Fibroblast of pulmonary artery (primary cell): ENCODE measurements at regions not wholly inside any gene's neighbourhood (a gene's known extent, or its start where the extent isn't known, plus 50 kb on each side); places are given as distances from the start of the nearest gene placed in this dataset.
"Not testable (repeated sequence)": the region's sequence is repeated elsewhere in the genome, so short reads cannot be mapped to it uniquely, and the experiment has no call there.

Source experiments
- DNase-seq: peaks from one replicate; pipeline ENCODE4 v3.0.0-alpha.2; 2010; ENCODE audit warnings: low read depth
- H3K4me3 ChIP-seq: replicated peaks from 2 replicates; pipeline ENCODE4 v1.5.1; 2011; ENCODE audit warnings: low read depth, mild to moderate bottlenecking, control low read depth, low read length, moderate library complexity
- TF ChIP-seq, protein P1 (sequence below): IDR thresholded peaks from 2 replicates; pipeline ENCODE4 v1.5.1; 2011; ENCODE audit warnings: mild to moderate bottlenecking, control low read depth, low read length, inconsistent platforms; ENCODE audit errors: missing control alignments

DNA sequence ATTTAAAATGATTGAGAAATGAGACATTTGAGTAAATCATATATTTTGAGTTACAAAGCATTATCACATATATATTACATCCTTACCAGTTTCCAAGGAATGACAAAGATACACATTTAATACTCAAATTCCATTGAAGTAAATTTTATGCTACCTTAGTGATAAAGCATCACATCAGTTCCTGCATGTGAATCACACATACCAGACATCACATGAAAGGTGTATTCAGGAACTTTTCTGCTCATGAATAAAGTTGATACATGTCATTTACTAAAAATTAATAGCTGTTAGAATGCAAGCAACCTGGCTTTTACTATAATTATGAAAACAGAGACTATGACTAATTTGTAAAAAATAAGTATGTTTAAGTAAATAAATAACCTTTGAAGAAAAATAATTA, 548.8 kb upstream of the SLC39A10 start:
- TF ChIP-seq, protein P1, sequence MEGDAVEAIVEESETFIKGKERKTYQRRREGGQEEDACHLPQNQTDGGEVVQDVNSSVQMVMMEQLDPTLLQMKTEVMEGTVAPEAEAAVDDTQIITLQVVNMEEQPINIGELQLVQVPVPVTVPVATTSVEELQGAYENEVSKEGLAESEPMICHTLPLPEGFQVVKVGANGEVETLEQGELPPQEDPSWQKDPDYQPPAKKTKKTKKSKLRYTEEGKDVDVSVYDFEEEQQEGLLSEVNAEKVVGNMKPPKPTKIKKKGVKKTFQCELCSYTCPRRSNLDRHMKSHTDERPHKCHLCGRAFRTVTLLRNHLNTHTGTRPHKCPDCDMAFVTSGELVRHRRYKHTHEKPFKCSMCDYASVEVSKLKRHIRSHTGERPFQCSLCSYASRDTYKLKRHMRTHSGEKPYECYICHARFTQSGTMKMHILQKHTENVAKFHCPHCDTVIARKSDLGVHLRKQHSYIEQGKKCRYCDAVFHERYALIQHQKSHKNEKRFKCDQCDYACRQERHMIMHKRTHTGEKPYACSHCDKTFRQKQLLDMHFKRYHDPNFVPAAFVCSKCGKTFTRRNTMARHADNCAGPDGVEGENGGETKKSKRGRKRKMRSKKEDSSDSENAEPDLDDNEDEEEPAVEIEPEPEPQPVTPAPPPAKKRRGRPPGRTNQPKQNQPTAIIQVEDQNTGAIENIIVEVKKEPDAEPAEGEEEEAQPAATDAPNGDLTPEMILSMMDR = no peak
- H3K4me3 ChIP-seq = no peak overlapping the region

DNA sequence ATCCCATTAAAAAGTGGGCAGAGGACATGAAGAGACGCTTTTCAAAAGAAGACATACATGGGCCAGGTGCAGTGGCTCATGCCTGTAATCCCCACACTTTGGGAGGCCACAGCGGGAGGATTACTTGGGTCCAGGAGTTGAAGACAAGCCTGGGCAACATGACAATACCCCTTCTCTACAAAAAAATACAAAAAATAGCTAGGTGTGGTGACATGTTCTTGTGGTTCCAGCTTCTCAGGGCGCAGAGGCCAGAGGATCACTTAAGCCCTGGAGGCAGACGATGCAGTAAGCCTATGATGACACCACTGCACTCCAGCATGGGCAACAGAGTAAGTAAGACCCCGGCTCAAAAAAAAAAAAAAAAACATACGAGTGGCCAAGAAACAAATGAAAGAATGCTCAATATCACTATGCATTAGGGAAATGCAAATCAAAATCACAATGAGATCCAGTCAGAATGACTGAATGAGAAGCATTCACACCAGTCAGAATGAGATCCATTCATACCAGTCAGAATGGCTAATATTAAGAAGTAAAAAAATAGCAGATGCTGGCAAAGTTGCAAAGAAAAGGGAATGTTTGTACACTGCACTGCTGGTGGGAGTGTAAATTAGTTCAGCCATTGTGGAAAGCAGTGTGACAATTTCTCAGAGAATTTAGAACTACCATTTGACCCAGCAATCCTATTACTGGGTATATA, 550.2 kb upstream of the SLC39A10 start:
- DNase-seq = no peak
- TF ChIP-seq, protein P1 = no peak
- no peak overlapping the region for H3K4me3 ChIP-seq

More for the DNA sequence above, 548.8 kb upstream of the SLC39A10 start:
- no peak for DNase-seq

DNA sequence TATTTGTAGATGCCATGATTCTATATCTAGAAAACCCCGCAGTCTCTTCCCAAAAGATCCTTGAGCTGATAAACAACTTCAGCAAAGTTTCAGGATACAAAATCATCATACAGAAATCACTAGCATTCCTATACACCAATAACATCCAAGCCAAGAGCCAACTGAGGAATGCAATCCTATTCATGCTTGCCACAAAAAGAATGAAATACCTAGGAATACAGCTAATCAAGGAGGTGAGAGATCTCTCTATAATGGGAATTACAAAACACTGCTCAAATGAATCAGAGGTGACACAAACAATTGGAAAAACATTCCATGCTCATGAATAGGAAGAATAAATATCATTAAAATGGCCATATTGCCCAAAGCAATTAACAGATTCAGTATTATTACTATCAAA, 551.4 kb upstream of the SLC39A10 start:
- no peak overlapping the region for H3K4me3 ChIP-seq
- DNase-seq = no peak
- TF ChIP-seq, protein P1 = no peak

DNA sequence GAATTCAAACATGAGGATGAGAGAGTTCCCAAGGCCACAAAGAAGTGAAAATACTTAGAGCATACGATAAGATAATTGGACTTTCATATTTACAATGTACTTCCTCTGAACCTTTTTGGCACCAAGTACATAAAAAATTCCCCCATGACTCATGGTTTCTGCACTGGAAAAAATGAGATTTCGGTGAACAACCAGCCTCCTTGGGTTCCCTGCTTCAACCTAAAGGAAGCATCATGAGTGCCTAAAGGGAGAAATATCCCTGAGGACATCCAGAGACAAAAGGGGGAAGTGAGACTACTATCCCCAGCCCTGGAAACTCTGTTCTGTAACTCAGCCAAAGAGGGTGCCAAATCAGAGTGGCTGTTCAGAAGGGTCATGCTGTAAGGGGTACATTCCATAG, 562.7 kb upstream of the SLC39A10 start:
- no peak overlapping the region for H3K4me3 ChIP-seq
- TF ChIP-seq, protein P1 = no peak

DNA sequence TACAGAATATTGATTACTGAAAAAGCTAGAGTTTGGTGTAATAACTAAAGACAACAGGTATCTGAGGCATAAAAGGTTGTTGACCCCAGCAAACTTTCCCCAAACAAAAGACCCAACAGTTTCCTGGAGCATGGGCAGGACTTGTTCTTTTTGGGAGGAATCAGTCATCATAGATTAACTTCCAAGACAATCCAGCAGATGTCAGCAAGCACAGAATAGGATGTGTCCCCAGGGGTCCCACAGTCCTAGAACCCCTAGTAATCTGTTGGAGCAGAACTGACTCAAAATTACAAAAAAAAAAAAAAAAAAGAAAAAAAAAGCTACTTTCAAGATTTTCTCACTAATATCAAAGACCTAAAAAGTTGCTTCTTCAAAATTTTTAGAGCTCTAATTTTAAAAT, 564.7 kb upstream of the SLC39A10 start:
- DNase-seq = no peak
- TF ChIP-seq, protein P1 = no peak
- H3K4me3 ChIP-seq = no peak overlapping the region

More for the DNA sequence above, 562.7 kb upstream of the SLC39A10 start:
- peak; percentile 8 for DNase-seq

DNA sequence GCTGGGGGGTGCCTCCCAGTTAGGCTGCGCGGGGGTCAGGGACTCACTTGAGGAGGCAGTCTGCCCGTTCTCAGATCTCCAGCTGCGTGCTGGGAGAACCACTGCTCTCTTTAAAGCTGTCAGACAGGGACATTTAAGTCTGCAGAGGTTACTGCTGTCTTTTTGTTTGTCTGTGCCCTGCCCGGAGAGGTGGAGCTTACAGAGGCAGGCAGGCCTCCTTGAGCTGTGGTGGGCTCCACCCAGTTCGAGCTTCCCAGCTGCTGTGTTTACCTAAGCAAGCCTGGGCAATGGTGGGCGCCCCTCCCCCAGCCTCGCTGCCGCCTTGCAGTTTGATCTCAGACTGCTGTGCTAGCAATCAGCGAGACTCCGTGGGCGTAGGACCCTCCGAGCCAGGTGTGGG, 584.2 kb upstream of the SLC39A10 start:
- not testable (repeated sequence) for H3K4me3 ChIP-seq, DNase-seq

DNA sequence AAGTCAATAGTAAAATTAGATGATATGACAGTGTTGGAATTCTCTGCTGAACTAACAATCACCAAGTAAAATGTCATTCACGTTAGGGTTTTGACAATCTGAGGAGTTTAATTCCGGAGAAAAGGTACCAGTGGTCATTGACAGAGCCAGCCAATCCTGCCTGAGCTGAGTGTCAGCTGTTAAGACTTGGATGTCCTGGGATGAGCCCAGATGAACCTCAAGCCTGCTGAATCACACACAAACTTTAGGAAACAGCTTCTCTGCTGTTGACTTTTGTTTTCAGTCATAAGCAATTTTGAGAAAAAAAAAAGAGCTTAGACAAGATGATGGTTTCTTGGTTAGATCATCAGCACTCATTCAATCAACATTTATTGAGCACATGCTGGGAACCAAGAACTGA, 600.0 kb upstream of the SLC39A10 start:
- TF ChIP-seq, protein P1 = no peak
- no peak for DNase-seq
- H3K4me3 ChIP-seq = no peak overlapping the region
